A549 (cell line): ENCODE measurements at regions not wholly inside any gene's neighbourhood (a gene's known extent, or its start where the extent isn't known, plus 50 kb on each side); places are given as distances from the start of the nearest gene placed in this dataset.

Source experiments
- CBX2 ChIP-seq: fragments of 200-600 bp; sonication (generic); IDR thresholded peaks from 2 replicates; pipeline ENCODE4 v1.6.1; 2016; ENCODE audit warnings: low read depth, mild to moderate bottlenecking, borderline replicate concordance
- EP300 ChIP-seq, 2 experiments: fragments of >200 bp; sonication (Bioruptor Twin); formaldehyde crosslinking; IDR thresholded peaks; 2 replicates in 1 of 2; 3 replicates in 1 of 2; pipeline ENCODE4 v1.6.1; 2016 to 2017
- JUNB ChIP-seq: fragments of >200 bp; sonication (Bioruptor Twin); formaldehyde crosslinking; IDR thresholded peaks from 2 replicates; pipeline ENCODE4 v1.6.1; 2016
- KDM5A ChIP-seq: fragments of 200-600 bp; sonication (generic); IDR thresholded peaks from 2 replicates; pipeline ENCODE4 v1.6.1; 2016; ENCODE audit warnings: antibody characterized with exemption, mild to moderate bottlenecking
- MAFK ChIP-seq: fragments of 450-650 bp; IDR thresholded peaks from 2 replicates; pipeline ENCODE4 v1.6.1; 2014; ENCODE audit not compliant: partially characterized antibody
- MYC ChIP-seq: IDR thresholded peaks from 2 replicates; pipeline ENCODE4 v1.6.1; 2012; ENCODE audit warnings: mild to moderate bottlenecking, inconsistent platforms, low read length, improper control_type of control experiment, borderline replicate concordance
- POLR2A ChIP-seq: IDR thresholded peaks from 2 replicates; pipeline ENCODE4 v1.6.1; 2012; ENCODE audit warnings: mild to moderate bottlenecking, low read length
- POLR2AphosphoS2 ChIP-seq: conservative IDR thresholded peaks from 2 replicates; pipeline ENCODE4 v1.6.1; 2012; ENCODE audit warnings: low read length, improper control_type of control experiment, inconsistent platforms
- TP53 ChIP-seq: fragments of 250-450 bp; sonication (Bioruptor Pico); IDR thresholded peaks from 2 replicates; pipeline ENCODE4 v1.5.0; 2021; ENCODE audit warnings: mild to moderate bottlenecking, moderate library complexity
- ZSCAN20 ChIP-seq: fragments of 250-450 bp; sonication (Bioruptor Pico); IDR thresholded peaks from 2 replicates; pipeline ENCODE4 v1.8.0; 2022; ENCODE audit warnings: mild to moderate bottlenecking, moderate library complexity
- TF ChIP-seq, protein P1 (sequence below): fragments of >200 bp; sonication (Bioruptor Twin); formaldehyde crosslinking; IDR thresholded peaks from 3 replicates; pipeline ENCODE4 v1.5.1; 2016
- TF ChIP-seq, protein P2 (sequence below): IDR thresholded peaks from 2 replicates; pipeline ENCODE4 v1.6.1; 2012; ENCODE audit warnings: low read depth, borderline replicate concordance

DNA sequence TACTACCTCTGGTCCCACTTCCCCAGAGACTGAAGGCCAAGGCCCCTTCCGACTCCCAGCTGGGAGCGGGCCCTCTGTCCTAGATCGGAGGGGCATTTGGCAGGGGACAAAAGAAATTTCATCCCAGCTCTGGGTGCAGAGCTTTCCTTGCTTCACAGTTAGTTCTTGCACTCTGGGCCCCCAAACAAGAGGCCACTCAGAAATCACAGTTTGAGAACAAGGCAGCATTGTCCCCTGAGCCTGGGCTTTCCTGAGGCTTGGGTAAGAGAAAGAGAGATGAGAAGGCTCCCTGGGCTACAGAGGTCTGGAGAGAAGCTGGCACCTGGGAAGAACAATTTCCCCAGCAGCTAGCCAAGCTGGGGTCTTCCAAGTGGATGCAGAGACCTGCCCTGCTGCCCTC lies 71.8 kb upstream of the NCAM1 start:
- TF ChIP-seq, protein P1, sequence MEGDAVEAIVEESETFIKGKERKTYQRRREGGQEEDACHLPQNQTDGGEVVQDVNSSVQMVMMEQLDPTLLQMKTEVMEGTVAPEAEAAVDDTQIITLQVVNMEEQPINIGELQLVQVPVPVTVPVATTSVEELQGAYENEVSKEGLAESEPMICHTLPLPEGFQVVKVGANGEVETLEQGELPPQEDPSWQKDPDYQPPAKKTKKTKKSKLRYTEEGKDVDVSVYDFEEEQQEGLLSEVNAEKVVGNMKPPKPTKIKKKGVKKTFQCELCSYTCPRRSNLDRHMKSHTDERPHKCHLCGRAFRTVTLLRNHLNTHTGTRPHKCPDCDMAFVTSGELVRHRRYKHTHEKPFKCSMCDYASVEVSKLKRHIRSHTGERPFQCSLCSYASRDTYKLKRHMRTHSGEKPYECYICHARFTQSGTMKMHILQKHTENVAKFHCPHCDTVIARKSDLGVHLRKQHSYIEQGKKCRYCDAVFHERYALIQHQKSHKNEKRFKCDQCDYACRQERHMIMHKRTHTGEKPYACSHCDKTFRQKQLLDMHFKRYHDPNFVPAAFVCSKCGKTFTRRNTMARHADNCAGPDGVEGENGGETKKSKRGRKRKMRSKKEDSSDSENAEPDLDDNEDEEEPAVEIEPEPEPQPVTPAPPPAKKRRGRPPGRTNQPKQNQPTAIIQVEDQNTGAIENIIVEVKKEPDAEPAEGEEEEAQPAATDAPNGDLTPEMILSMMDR = no peak
- TF ChIP-seq EP300 (IDR thresholded peaks at IDR 0.05) (no peak), TP53 (no peak), POLR2A (no peak), POLR2AphosphoS2 (no peak), ZSCAN20 (CRISPR knock-in tag) (no peak), MYC (no peak), CBX2 (no peak), JUNB (no peak), KDM5A (no peak), MAFK (no peak)
- TF ChIP-seq, protein P2, sequence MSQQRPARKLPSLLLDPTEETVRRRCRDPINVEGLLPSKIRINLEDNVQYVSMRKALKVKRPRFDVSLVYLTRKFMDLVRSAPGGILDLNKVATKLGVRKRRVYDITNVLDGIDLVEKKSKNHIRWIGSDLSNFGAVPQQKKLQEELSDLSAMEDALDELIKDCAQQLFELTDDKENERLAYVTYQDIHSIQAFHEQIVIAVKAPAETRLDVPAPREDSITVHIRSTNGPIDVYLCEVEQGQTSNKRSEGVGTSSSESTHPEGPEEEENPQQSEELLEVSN = no peak
